ENCODE measurements at regions not wholly inside any gene's neighbourhood (a gene's known extent, or its start where the extent isn't known, plus 50 kb on each side); places are given as distances from the start of the nearest gene placed in this dataset.
A peak's percentile ranks its signal among the peaks of the same experiment; 100 is the strongest.

DNA sequence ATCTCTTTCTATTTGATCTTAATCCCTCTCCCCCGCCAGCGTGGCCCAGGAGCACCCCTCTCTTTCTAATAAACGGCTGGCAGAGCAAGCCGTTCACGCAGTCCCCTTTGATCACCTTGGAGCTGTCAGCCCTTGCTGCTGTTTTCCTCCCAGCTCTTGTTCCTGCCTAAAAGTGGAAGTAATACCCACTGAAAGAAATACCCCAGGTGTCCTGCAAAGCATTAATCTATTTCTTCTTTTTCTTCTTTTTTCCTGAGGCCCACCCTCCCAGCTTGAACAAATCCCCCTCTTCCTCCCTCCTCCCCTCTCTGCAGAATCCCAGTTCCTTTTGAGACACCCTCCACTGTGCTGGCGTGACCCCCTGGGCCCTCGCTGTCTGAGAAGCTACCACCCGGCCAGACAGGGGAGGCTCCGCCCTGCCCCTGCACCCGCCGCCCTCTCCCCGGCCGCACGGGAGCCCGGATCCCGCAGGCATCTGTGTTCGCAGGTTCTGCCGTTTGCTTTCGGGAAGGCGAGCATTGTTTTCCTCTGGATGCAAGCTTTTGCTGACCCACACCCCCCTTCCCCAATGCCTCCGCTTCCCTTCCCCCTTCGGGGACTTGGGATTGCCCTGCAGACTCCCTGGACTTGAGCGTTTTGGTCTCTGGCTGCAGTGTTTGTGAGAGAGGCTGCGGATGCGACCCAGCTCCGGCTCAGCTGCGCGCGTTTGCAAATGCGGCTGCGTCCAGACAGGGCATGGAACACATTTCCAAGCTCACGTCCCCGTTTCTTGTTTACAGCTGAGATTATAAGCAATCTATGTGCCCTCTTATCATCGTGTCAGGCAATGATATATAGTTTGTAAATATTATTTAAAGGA is 631.5 kb downstream of the NYAP2 start (continued):
- TF ChIP-seq, protein P1, sequence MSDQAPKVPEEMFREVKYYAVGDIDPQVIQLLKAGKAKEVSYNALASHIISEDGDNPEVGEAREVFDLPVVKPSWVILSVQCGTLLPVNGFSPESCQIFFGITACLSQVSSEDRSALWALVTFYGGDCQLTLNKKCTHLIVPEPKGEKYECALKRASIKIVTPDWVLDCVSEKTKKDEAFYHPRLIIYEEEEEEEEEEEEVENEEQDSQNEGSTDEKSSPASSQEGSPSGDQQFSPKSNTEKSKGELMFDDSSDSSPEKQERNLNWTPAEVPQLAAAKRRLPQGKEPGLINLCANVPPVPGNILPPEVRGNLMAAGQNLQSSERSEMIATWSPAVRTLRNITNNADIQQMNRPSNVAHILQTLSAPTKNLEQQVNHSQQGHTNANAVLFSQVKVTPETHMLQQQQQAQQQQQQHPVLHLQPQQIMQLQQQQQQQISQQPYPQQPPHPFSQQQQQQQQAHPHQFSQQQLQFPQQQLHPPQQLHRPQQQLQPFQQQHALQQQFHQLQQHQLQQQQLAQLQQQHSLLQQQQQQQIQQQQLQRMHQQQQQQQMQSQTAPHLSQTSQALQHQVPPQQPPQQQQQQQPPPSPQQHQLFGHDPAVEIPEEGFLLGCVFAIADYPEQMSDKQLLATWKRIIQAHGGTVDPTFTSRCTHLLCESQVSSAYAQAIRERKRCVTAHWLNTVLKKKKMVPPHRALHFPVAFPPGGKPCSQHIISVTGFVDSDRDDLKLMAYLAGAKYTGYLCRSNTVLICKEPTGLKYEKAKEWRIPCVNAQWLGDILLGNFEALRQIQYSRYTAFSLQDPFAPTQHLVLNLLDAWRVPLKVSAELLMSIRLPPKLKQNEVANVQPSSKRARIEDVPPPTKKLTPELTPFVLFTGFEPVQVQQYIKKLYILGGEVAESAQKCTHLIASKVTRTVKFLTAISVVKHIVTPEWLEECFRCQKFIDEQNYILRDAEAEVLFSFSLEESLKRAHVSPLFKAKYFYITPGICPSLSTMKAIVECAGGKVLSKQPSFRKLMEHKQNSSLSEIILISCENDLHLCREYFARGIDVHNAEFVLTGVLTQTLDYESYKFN (CRISPR knock-in tag; conservative IDR thresholded peaks at IDR 0.05) = peak; percentile 71
- TF ChIP-seq ZNF562 (CRISPR knock-in tag; IDR thresholded peaks at IDR 0.05; ENCODE audit: borderline replicate concordance) (no peak), SIN3A (IDR thresholded peaks at IDR 0.05; ENCODE audit: borderline replicate concordance, low read depth, low read length) (0 out of 2 replicates have a peak, but pooled peaks have one; percentile 44), MYC (CRISPR knock-in tag; IDR thresholded peaks at IDR 0.05; ENCODE audit: borderline replicate concordance) (peak; percentile 75; the same call in 1 of the 2 replicates), ZNF329 (CRISPR knock-in tag; IDR thresholded peaks at IDR 0.05; ENCODE audit: low read depth) (no peak), ZNF30 (CRISPR knock-in tag; IDR thresholded peaks at IDR 0.05) (no peak), BRD4 (CRISPR knock-in tag; IDR thresholded peaks at IDR 0.05) (peak; percentile 81; the same call in 1 of the 2 replicates), ZNF367 (CRISPR knock-in tag; IDR thresholded peaks at IDR 0.05; ENCODE audit: borderline replicate concordance) (peak; percentile 51; the same call in 1 of the 2 replicates), CREB1 (IDR thresholded peaks at IDR 0.05) (no peak), CREB1 (CRISPR knock-in tag; IDR thresholded peaks at IDR 0.05) (peak; percentile 52; the same call in 1 of the 2 replicates), ASH2L (IDR thresholded peaks at IDR 0.05; ENCODE audit: insufficient read length, low read depth, low read length) (peak; percentile 85), SMARCE1 (IDR thresholded peaks at IDR 0.05; ENCODE audit: borderline replicate concordance) (no peak), ZNF230 (CRISPR knock-in tag; IDR thresholded peaks at IDR 0.05) (no peak), TMF1 (CRISPR knock-in tag; IDR thresholded peaks at IDR 0.05; ENCODE audit: low read depth) (no peak), MEF2D (CRISPR knock-in tag; IDR thresholded peaks at IDR 0.05) (peak; percentile 80; the same call in 1 of the 2 replicates), REXO4 (CRISPR knock-in tag; IDR thresholded peaks at IDR 0.05; ENCODE audit: borderline replicate concordance) (no peak), NR2C2 (CRISPR knock-in tag; IDR thresholded peaks at IDR 0.05; ENCODE audit: borderline replicate concordance) (no peak), ZKSCAN5 (CRISPR knock-in tag; IDR thresholded peaks at IDR 0.05) (no peak), ZNF616 (CRISPR knock-in tag; IDR thresholded peaks at IDR 0.05; ENCODE audit: low read depth) (peak; percentile 86; the same call in 1 of the 2 replicates), PRMT3 (CRISPR knock-in tag; IDR thresholded peaks at IDR 0.05; ENCODE audit: borderline replicate concordance, low read depth) (no peak)
- TF ChIP-seq, protein P2, sequence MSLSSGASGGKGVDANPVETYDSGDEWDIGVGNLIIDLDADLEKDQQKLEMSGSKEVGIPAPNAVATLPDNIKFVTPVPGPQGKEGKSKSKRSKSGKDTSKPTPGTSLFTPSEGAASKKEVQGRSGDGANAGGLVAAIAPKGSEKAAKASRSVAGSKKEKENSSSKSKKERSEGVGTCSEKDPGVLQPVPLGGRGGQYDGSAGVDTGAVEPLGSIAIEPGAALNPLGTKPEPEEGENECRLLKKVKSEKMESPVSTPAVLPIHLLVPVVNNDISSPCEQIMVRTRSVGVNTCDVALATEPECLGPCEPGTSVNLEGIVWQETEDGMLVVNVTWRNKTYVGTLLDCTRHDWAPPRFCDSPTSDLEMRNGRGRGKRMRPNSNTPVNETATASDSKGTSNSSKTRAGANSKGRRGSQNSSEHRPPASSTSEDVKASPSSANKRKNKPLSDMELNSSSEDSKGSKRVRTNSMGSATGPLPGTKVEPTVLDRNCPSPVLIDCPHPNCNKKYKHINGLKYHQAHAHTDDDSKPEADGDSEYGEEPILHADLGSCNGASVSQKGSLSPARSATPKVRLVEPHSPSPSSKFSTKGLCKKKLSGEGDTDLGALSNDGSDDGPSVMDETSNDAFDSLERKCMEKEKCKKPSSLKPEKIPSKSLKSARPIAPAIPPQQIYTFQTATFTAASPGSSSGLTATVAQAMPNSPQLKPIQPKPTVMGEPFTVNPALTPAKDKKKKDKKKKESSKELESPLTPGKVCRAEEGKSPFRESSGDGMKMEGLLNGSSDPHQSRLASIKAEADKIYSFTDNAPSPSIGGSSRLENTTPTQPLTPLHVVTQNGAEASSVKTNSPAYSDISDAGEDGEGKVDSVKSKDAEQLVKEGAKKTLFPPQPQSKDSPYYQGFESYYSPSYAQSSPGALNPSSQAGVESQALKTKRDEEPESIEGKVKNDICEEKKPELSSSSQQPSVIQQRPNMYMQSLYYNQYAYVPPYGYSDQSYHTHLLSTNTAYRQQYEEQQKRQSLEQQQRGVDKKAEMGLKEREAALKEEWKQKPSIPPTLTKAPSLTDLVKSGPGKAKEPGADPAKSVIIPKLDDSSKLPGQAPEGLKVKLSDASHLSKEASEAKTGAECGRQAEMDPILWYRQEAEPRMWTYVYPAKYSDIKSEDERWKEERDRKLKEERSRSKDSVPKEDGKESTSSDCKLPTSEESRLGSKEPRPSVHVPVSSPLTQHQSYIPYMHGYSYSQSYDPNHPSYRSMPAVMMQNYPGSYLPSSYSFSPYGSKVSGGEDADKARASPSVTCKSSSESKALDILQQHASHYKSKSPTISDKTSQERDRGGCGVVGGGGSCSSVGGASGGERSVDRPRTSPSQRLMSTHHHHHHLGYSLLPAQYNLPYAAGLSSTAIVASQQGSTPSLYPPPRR (CRISPR knock-in tag; IDR thresholded peaks at IDR 0.05; ENCODE audit: borderline replicate concordance) = peak; percentile 97
